GM23338 (cell line): ENCODE measurements at regions not wholly inside any gene's neighbourhood (a gene's known extent, or its start where the extent isn't known, plus 50 kb on each side); places are given as distances from the start of the nearest gene placed in this dataset.

Experiments
- ATAC-seq: fragments of 200-7000 bp; cut with Tn5 transposase; 3 replicates; pipeline ENCODE4 v1.9.1; 2020
- DNase-seq: peaks from one replicate; pipeline ENCODE4 v3.0.0-alpha.2; 2015; ENCODE audit warnings: low spot score
- H2AFZ ChIP-seq: fragments of 200-600 bp; sonication (generic); 2 replicates; pipeline ENCODE4 v1.8.0; 2016; ENCODE audit warnings: antibody characterized with exemption, mild to moderate bottlenecking, moderate library complexity
- H3F3A ChIP-seq: fragments of 200-600 bp; sonication (generic); replicated peaks from 2 replicates; pipeline ENCODE4 v1.8.0; 2017; ENCODE audit warnings: antibody characterized with exemption, mixed run types, low read depth
- H3K27ac ChIP-seq: fragments of 200-600 bp; sonication (generic); 2 replicates; pipeline ENCODE4 v1.6.1; 2016; ENCODE audit warnings: low read depth
- H3K27me3 ChIP-seq: fragments of 200-600 bp; sonication (generic); 2 replicates; pipeline ENCODE4 v1.8.0; 2016; ENCODE audit warnings: mild to moderate bottlenecking, mixed run types, moderate library complexity; ENCODE audit not compliant: insufficient read depth
- H3K36me3 ChIP-seq: fragments of 200-600 bp; sonication (generic); 2 replicates; pipeline ENCODE4 v1.8.0; 2016; ENCODE audit warnings: mild to moderate bottlenecking; ENCODE audit not compliant: insufficient read depth
- H3K4me1 ChIP-seq: fragments of 200-600 bp; sonication (generic); 2 replicates; pipeline ENCODE4 v1.8.0; 2016; ENCODE audit warnings: mild to moderate bottlenecking, moderate library complexity; ENCODE audit not compliant: insufficient read depth
- H3K4me2 ChIP-seq: fragments of 200-600 bp; sonication (generic); 2 replicates; pipeline ENCODE4 v1.7.1; 2017; ENCODE audit warnings: mixed run types
- H3K4me3 ChIP-seq: fragments of 200-600 bp; sonication (generic); 2 replicates; pipeline ENCODE4 v1.6.1; 2016; ENCODE audit warnings: mixed run types
- H3K79me2 ChIP-seq: fragments of 200-600 bp; sonication (generic); replicated peaks from 2 replicates; pipeline ENCODE4 v1.8.0; 2017; ENCODE audit warnings: mild to moderate bottlenecking; ENCODE audit not compliant: insufficient read depth
- H3K9me2 ChIP-seq: fragments of 200-600 bp; sonication (generic); 2 replicates; pipeline ENCODE4 v1.8.0; 2017; ENCODE audit not compliant: insufficient read depth
- H4K20me1 ChIP-seq: fragments of 200-600 bp; sonication (generic); replicated peaks from 2 replicates; pipeline ENCODE4 v1.8.0; 2017; ENCODE audit warnings: mild to moderate bottlenecking; ENCODE audit not compliant: insufficient read depth
- H3K27ac Mint-ChIP-seq: 2 replicates; pipeline ENCODE4 v1.8.0; 2020; ENCODE audit warnings: inconsistent platforms, mild to moderate bottlenecking, moderate library complexity, mixed read lengths
- H3K27me3 Mint-ChIP-seq: 3 replicates; pipeline ENCODE4 v1.8.0; 2022; ENCODE audit warnings: low read depth, mild to moderate bottlenecking, moderate library complexity, mixed read lengths, inconsistent platforms; ENCODE audit not compliant: insufficient read depth, poor library complexity
- H3K36me3 Mint-ChIP-seq: 3 replicates; pipeline ENCODE4 v1.8.0; 2021; ENCODE audit warnings: low read depth, mild to moderate bottlenecking, inconsistent platforms, moderate library complexity, mixed read lengths
- H3K4me1 Mint-ChIP-seq: 3 replicates; pipeline ENCODE4 v1.8.0; 2020; ENCODE audit warnings: mild to moderate bottlenecking, inconsistent platforms, mixed read lengths
- H3K4me3 Mint-ChIP-seq: 3 replicates; pipeline ENCODE4 v1.8.0; 2021; ENCODE audit warnings: moderate library complexity, mild to moderate bottlenecking, inconsistent platforms, mixed read lengths
- H3K9me3 Mint-ChIP-seq: 3 replicates; pipeline ENCODE4 v1.8.0; 2020; ENCODE audit warnings: moderate library complexity, mild to moderate bottlenecking, inconsistent platforms, mixed read lengths
- CREB1 ChIP-seq: fragments of 250-450 bp; sonication (Bioruptor Pico); IDR thresholded peaks from 2 replicates; pipeline ENCODE4 v1.5.0; 2020; ENCODE audit warnings: low read depth, mild to moderate bottlenecking, moderate library complexity
- EZH2phosphoT487 ChIP-seq: fragments of 200-600 bp; sonication (generic); IDR thresholded peaks from one replicate; pipeline ENCODE4 v1.8.1; 2018; ENCODE audit warnings: antibody characterized with exemption; ENCODE audit not compliant: unreplicated experiment
- NANOG ChIP-seq: IDR thresholded peaks from 2 replicates; pipeline ENCODE4 v1.6.1; 2016; ENCODE audit warnings: antibody characterized with exemption, borderline replicate concordance
- POLR2AphosphoS5 ChIP-seq: IDR thresholded peaks from 2 replicates; pipeline ENCODE4 v1.6.1; 2016; ENCODE audit warnings: antibody characterized with exemption, low read depth
- ZNF331 ChIP-seq: fragments of 250-450 bp; sonication (Bioruptor Pico); IDR thresholded peaks from 2 replicates; pipeline ENCODE4 v1.5.0; 2020; ENCODE audit warnings: low read depth, mild to moderate bottlenecking, moderate library complexity
- TF ChIP-seq, protein P1 (sequence below): fragments of 250-450 bp; sonication (Bioruptor Pico); IDR thresholded peaks from 2 replicates; pipeline ENCODE4 v1.5.0; 2020; ENCODE audit warnings: mild to moderate bottlenecking, moderate library complexity
- TF ChIP-seq, protein P2 (sequence below): IDR thresholded peaks from 2 replicates; pipeline ENCODE4 v1.6.1; 2016; ENCODE audit warnings: antibody characterized with exemption
- TF ChIP-seq, protein P3 (sequence below): IDR thresholded peaks from one replicate; pipeline ENCODE4 v1.6.1; 2018; ENCODE audit warnings: antibody characterized with exemption; ENCODE audit not compliant: unreplicated experiment

DNA sequence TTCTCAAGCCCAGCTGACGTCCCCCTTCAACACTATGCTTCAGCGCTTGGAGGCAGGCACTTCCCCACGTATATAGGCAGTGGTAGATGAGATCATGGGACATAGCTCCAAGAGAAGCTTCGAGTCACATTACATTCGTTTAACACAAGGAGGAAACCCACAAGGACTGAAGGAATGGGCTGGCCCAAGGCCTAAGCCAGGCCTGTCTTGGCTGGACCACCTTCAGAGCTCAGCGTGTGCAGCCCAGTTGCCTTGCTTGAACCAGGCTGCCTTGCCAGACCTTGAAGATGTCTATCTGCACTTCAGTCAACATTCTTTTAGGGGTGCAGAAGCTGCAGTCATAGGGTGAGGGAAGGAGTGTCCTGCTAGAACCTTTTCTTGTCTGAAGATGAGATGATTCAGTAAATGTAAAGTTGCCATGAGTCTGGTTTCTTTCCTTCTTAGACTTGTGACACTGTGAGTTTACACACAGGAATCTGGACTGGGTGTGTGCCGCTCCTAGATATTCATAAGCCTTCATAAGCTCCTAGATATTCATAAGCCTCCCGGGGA lies 144.1 kb upstream of the RBPJ start (continued):
- TF ChIP-seq, protein P1, sequence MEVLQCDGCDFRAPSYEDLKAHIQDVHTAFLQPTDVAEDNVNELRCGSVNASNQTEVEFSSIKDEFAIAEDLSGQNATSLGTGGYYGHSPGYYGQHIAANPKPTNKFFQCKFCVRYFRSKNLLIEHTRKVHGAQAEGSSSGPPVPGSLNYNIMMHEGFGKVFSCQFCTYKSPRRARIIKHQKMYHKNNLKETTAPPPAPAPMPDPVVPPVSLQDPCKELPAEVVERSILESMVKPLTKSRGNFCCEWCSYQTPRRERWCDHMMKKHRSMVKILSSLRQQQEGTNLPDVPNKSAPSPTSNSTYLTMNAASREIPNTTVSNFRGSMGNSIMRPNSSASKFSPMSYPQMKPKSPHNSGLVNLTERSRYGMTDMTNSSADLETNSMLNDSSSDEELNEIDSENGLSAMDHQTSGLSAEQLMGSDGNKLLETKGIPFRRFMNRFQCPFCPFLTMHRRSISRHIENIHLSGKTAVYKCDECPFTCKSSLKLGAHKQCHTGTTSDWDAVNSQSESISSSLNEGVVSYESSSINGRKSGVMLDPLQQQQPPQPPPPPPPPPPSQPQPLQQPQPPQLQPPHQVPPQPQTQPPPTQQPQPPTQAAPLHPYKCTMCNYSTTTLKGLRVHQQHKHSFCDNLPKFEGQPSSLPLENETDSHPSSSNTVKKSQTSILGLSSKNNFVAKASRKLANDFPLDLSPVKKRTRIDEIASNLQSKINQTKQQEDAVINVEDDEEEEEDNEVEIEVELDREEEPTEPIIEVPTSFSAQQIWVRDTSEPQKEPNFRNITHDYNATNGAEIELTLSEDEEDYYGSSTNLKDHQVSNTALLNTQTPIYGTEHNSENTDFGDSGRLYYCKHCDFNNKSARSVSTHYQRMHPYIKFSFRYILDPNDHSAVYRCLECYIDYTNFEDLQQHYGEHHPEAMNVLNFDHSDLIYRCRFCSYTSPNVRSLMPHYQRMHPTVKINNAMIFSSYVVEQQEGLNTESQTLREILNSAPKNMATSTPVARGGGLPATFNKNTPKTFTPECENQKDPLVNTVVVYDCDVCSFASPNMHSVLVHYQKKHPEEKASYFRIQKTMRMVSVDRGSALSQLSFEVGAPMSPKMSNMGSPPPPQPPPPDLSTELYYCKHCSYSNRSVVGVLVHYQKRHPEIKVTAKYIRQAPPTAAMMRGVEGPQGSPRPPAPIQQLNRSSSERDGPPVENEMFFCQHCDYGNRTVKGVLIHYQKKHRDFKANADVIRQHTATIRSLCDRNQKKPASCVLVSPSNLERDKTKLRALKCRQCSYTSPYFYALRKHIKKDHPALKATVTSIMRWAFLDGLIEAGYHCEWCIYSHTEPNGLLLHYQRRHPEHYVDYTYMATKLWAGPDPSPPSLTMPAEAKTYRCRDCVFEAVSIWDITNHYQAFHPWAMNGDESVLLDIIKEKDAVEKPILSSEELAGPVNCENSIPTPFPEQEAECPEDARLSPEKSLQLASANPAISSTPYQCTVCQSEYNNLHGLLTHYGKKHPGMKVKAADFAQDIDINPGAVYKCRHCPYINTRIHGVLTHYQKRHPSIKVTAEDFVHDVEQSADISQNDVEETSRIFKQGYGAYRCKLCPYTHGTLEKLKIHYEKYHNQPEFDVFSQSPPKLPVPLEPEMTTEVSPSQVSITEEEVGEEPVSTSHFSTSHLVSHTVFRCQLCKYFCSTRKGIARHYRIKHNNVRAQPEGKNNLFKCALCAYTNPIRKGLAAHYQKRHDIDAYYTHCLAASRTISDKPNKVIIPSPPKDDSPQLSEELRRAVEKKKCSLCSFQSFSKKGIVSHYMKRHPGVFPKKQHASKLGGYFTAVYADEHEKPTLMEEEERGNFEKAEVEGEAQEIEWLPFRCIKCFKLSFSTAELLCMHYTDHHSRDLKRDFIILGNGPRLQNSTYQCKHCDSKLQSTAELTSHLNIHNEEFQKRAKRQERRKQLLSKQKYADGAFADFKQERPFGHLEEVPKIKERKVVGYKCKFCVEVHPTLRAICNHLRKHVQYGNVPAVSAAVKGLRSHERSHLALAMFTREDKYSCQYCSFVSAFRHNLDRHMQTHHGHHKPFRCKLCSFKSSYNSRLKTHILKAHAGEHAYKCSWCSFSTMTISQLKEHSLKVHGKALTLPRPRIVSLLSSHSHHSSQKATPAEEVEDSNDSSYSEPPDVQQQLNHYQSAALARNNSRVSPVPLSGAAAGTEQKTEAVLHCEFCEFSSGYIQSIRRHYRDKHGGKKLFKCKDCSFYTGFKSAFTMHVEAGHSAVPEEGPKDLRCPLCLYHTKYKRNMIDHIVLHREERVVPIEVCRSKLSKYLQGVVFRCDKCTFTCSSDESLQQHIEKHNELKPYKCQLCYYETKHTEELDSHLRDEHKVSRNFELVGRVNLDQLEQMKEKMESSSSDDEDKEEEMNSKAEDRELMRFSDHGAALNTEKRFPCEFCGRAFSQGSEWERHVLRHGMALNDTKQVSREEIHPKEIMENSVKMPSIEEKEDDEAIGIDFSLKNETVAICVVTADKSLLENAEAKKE (CRISPR knock-in tag), result no peak

DNA sequence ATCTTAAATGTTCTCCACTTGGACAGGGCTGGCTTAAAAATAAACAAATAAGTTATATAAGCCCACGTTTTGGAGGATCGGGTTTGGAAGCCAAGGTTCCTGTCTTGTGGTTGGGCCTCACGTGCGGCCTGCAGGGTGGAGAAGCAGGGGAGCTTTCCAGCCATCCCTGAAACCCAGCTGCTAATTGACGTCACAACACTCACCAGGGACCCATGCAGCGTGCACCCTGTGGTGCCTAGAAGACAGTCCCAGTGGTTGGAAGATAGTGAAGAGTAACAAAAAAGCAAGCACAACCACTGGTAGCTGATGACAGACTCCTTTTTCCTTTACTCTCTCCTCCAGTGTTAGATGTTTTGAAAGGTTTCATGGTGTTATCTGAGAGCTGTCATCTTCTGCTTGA lies 142.0 kb upstream of the RBPJ start:
- H3K4me2 ChIP-seq, result no peak overlapping the region
- H3K9me3 Mint-ChIP-seq, result no peaks in the 10 kb centered on the region
- H3K9me2 ChIP-seq, result no peaks in the 10 kb centered on the region; the same call in 1 of the 2 replicates
- no peaks in the 10 kb centered on the region for H3F3A ChIP-seq
- peaks cover 4% of the 10 kb centered on the region for H3K4me1 Mint-ChIP-seq
- H3K36me3 ChIP-seq, result no peaks in the 10 kb centered on the region
- no peak overlapping the region for H3K27ac Mint-ChIP-seq
- ATAC-seq, result no peak
- peaks cover 3% of the 10 kb centered on the region; the same call in 1 of the 2 replicates for H3K4me1 ChIP-seq
- H2AFZ ChIP-seq, result no peak overlapping the region
- H3K79me2 ChIP-seq, result no peaks in the 10 kb centered on the region
- H4K20me1 ChIP-seq, result no peaks in the 10 kb centered on the region
- TF ChIP-seq ZNF331 (CRISPR knock-in tag) (no peak), NANOG (no peak), CREB1 (CRISPR knock-in tag) (no peak), EZH2phosphoT487 (no peak), POLR2AphosphoS5 (no peak)
- TF ChIP-seq, protein P2, sequence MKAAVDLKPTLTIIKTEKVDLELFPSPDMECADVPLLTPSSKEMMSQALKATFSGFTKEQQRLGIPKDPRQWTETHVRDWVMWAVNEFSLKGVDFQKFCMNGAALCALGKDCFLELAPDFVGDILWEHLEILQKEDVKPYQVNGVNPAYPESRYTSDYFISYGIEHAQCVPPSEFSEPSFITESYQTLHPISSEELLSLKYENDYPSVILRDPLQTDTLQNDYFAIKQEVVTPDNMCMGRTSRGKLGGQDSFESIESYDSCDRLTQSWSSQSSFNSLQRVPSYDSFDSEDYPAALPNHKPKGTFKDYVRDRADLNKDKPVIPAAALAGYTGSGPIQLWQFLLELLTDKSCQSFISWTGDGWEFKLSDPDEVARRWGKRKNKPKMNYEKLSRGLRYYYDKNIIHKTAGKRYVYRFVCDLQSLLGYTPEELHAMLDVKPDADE, result no peak
- TF ChIP-seq, protein P3, sequence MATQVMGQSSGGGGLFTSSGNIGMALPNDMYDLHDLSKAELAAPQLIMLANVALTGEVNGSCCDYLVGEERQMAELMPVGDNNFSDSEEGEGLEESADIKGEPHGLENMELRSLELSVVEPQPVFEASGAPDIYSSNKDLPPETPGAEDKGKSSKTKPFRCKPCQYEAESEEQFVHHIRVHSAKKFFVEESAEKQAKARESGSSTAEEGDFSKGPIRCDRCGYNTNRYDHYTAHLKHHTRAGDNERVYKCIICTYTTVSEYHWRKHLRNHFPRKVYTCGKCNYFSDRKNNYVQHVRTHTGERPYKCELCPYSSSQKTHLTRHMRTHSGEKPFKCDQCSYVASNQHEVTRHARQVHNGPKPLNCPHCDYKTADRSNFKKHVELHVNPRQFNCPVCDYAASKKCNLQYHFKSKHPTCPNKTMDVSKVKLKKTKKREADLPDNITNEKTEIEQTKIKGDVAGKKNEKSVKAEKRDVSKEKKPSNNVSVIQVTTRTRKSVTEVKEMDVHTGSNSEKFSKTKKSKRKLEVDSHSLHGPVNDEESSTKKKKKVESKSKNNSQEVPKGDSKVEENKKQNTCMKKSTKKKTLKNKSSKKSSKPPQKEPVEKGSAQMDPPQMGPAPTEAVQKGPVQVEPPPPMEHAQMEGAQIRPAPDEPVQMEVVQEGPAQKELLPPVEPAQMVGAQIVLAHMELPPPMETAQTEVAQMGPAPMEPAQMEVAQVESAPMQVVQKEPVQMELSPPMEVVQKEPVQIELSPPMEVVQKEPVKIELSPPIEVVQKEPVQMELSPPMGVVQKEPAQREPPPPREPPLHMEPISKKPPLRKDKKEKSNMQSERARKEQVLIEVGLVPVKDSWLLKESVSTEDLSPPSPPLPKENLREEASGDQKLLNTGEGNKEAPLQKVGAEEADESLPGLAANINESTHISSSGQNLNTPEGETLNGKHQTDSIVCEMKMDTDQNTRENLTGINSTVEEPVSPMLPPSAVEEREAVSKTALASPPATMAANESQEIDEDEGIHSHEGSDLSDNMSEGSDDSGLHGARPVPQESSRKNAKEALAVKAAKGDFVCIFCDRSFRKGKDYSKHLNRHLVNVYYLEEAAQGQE, result no peak
- H3K4me3 Mint-ChIP-seq, result no peak overlapping the region
- no peak for DNase-seq
- no peak overlapping the region for H3K27ac ChIP-seq
- no peaks in the 10 kb centered on the region for H3K27me3 ChIP-seq
- H3K27me3 Mint-ChIP-seq, result peaks cover 6% of the 10 kb centered on the region
- no peaks in the 10 kb centered on the region for H3K36me3 Mint-ChIP-seq
- no peak overlapping the region for H3K4me3 ChIP-seq
